ENCODE measurements at regions not wholly inside any gene's neighbourhood (a gene's known extent, or its start where the extent isn't known, plus 50 kb on each side); places are given as distances from the start of the nearest gene placed in this dataset.

- H3K36me3 ChIP-seq (replicated peaks in 1 of 2; ENCODE audit: control extremely low read depth in 1 of 2, control insufficient read depth in 1 of 2, extremely low read depth in 1 of 2, insufficient read depth in 2 of 2, low read length in 1 of 2), result no peaks in the 10 kb centered on the region
- H4K20me1 ChIP-seq (ENCODE audit: control insufficient read depth, insufficient read depth, low read length, poor library complexity, severe bottlenecking), result no peaks in the 10 kb centered on the region
- H3K27ac Mint-ChIP-seq, result no peak overlapping the region
- no peaks in the 10 kb centered on the region for H3K9me3 ChIP-seq (ENCODE audit: control extremely low read depth in 1 of 3, control insufficient read depth in 2 of 3, insufficient read depth in 1 of 3, low read length in 2 of 3)
- H3K4me1 Mint-ChIP-seq, result no peaks in the 10 kb centered on the region
- H3K9me3 Mint-ChIP-seq (ENCODE audit: insufficient read depth), result no peaks in the 10 kb centered on the region
- no peak overlapping the region for H3K27ac ChIP-seq (ENCODE audit: low read length in 2 of 2)
- no peak overlapping the region for H3K4me3 Mint-ChIP-seq
- TF ChIP-seq, protein P1, sequence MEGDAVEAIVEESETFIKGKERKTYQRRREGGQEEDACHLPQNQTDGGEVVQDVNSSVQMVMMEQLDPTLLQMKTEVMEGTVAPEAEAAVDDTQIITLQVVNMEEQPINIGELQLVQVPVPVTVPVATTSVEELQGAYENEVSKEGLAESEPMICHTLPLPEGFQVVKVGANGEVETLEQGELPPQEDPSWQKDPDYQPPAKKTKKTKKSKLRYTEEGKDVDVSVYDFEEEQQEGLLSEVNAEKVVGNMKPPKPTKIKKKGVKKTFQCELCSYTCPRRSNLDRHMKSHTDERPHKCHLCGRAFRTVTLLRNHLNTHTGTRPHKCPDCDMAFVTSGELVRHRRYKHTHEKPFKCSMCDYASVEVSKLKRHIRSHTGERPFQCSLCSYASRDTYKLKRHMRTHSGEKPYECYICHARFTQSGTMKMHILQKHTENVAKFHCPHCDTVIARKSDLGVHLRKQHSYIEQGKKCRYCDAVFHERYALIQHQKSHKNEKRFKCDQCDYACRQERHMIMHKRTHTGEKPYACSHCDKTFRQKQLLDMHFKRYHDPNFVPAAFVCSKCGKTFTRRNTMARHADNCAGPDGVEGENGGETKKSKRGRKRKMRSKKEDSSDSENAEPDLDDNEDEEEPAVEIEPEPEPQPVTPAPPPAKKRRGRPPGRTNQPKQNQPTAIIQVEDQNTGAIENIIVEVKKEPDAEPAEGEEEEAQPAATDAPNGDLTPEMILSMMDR (IDR thresholded peaks at IDR 0.05), result no peak
- no peak for TF ChIP-seq EZH2 (IDR thresholded peaks at IDR 0.05; ENCODE audit: borderline replicate concordance, insufficient read depth, low read depth, low read length, poor library complexity, severe bottlenecking)
- no peak overlapping the region for H2AFZ ChIP-seq (ENCODE audit: insufficient read depth, low read depth, low read length, poor library complexity, severe bottlenecking)
- POLR2A ChIA-PET, result no interaction called here
- ATAC-seq (ENCODE audit: low read depth) (no peak), DNase-seq (no peak)
- no CpG with 5 or more reads among the region's 1 CpG for WGBS (ENCODE audit: insufficient coverage)
- H3K79me2 ChIP-seq (ENCODE audit: control insufficient read depth, insufficient read depth, low read length), result no peaks in the 10 kb centered on the region
- intact Hi-C loops (cut with micrococcal nuclease), result no loop called here
- H3K27me3 ChIP-seq (replicated peaks in 1 of 4; ENCODE audit: control extremely low read depth in 1 of 4, control insufficient read depth in 3 of 4, insufficient read depth in 4 of 4, low read length in 3 of 4), result no peaks in the 10 kb centered on the region
- H3K4me2 ChIP-seq (replicated peaks; ENCODE audit: low read depth, low read length, poor library complexity, severe bottlenecking), result no peak overlapping the region
- H3K9ac ChIP-seq (ENCODE audit: low read length), result no peak overlapping the region
- peaks cover 13% of the 10 kb centered on the region for H3K27me3 Mint-ChIP-seq
- CTCF ChIA-PET, result no interaction called here
- no peak overlapping the region for H3K4me3 ChIP-seq (ENCODE audit: control extremely low read depth in 1 of 5, extremely low read depth in 1 of 5, insufficient read depth in 1 of 5, low read depth in 2 of 5, low read length in 4 of 5)
- no peaks in the 10 kb centered on the region for H3K4me1 ChIP-seq (ENCODE audit: control insufficient read depth in 2 of 2, insufficient read depth in 2 of 2, low read length in 2 of 2)
Measured at GRCh38 chr4:151935411-151935810, 174.6 kb upstream of the GATB start.

GRCh38 chr4:151934766-151935165 is 174.0 kb upstream of the GATB start:
- Histone ChIP-seq H3K27me3 (replicated peaks in 1 of 4; ENCODE audit: control extremely low read depth in 1 of 4, control insufficient read depth in 3 of 4, insufficient read depth in 4 of 4, low read length in 3 of 4) (no peaks in the 10 kb centered on the region), H3K36me3 (replicated peaks in 1 of 2; ENCODE audit: control extremely low read depth in 1 of 2, control insufficient read depth in 1 of 2, extremely low read depth in 1 of 2, insufficient read depth in 2 of 2, low read length in 1 of 2) (no peaks in the 10 kb centered on the region), H3K27ac (ENCODE audit: low read length in 2 of 2) (no peak overlapping the region), H2AFZ (ENCODE audit: insufficient read depth, low read depth, low read length, poor library complexity, severe bottlenecking) (no peak overlapping the region), H3K9ac (ENCODE audit: low read length) (no peak overlapping the region), H3K4me2 (replicated peaks; ENCODE audit: low read depth, low read length, poor library complexity, severe bottlenecking) (no peak overlapping the region), H3K9me3 (ENCODE audit: control extremely low read depth in 1 of 3, control insufficient read depth in 2 of 3, insufficient read depth in 1 of 3, low read length in 2 of 3) (no peaks in the 10 kb centered on the region), H3K4me1 (ENCODE audit: control insufficient read depth in 2 of 2, insufficient read depth in 2 of 2, low read length in 2 of 2) (no peaks in the 10 kb centered on the region), H4K20me1 (ENCODE audit: control insufficient read depth, insufficient read depth, low read length, poor library complexity, severe bottlenecking) (no peaks in the 10 kb centered on the region), H3K4me3 (ENCODE audit: control extremely low read depth in 1 of 5, extremely low read depth in 1 of 5, insufficient read depth in 1 of 5, low read depth in 2 of 5, low read length in 4 of 5) (no peak overlapping the region), H3K79me2 (ENCODE audit: control insufficient read depth, insufficient read depth, low read length) (no peaks in the 10 kb centered on the region)
- Mint-ChIP-seq H3K27me3 (peaks cover 13% of the 10 kb centered on the region), H3K4me1 (no peaks in the 10 kb centered on the region), H3K9me3 (ENCODE audit: insufficient read depth) (no peaks in the 10 kb centered on the region), H3K27ac (no peak overlapping the region), H3K4me3 (no peak overlapping the region)
- no peak for DNase-seq
- ATAC-seq (ENCODE audit: low read depth), result no peak
- TF ChIP-seq, protein P1 (IDR thresholded peaks at IDR 0.05), result no peak
- CTCF ChIA-PET, result no interaction called here
- 100% methylated on average over 2 of the region's 5 CpGs for WGBS (ENCODE audit: insufficient coverage)
- intact Hi-C loops (cut with micrococcal nuclease), result no loop called here
- POLR2A ChIA-PET, result no interaction called here

Measured in B cell (primary cell).